ENCODE measurements at regions not wholly inside any gene's neighbourhood (a gene's known extent, or its start where the extent isn't known, plus 50 kb on each side); places are given as distances from the start of the nearest gene placed in this dataset.

- TF ChIP-seq, protein P1, sequence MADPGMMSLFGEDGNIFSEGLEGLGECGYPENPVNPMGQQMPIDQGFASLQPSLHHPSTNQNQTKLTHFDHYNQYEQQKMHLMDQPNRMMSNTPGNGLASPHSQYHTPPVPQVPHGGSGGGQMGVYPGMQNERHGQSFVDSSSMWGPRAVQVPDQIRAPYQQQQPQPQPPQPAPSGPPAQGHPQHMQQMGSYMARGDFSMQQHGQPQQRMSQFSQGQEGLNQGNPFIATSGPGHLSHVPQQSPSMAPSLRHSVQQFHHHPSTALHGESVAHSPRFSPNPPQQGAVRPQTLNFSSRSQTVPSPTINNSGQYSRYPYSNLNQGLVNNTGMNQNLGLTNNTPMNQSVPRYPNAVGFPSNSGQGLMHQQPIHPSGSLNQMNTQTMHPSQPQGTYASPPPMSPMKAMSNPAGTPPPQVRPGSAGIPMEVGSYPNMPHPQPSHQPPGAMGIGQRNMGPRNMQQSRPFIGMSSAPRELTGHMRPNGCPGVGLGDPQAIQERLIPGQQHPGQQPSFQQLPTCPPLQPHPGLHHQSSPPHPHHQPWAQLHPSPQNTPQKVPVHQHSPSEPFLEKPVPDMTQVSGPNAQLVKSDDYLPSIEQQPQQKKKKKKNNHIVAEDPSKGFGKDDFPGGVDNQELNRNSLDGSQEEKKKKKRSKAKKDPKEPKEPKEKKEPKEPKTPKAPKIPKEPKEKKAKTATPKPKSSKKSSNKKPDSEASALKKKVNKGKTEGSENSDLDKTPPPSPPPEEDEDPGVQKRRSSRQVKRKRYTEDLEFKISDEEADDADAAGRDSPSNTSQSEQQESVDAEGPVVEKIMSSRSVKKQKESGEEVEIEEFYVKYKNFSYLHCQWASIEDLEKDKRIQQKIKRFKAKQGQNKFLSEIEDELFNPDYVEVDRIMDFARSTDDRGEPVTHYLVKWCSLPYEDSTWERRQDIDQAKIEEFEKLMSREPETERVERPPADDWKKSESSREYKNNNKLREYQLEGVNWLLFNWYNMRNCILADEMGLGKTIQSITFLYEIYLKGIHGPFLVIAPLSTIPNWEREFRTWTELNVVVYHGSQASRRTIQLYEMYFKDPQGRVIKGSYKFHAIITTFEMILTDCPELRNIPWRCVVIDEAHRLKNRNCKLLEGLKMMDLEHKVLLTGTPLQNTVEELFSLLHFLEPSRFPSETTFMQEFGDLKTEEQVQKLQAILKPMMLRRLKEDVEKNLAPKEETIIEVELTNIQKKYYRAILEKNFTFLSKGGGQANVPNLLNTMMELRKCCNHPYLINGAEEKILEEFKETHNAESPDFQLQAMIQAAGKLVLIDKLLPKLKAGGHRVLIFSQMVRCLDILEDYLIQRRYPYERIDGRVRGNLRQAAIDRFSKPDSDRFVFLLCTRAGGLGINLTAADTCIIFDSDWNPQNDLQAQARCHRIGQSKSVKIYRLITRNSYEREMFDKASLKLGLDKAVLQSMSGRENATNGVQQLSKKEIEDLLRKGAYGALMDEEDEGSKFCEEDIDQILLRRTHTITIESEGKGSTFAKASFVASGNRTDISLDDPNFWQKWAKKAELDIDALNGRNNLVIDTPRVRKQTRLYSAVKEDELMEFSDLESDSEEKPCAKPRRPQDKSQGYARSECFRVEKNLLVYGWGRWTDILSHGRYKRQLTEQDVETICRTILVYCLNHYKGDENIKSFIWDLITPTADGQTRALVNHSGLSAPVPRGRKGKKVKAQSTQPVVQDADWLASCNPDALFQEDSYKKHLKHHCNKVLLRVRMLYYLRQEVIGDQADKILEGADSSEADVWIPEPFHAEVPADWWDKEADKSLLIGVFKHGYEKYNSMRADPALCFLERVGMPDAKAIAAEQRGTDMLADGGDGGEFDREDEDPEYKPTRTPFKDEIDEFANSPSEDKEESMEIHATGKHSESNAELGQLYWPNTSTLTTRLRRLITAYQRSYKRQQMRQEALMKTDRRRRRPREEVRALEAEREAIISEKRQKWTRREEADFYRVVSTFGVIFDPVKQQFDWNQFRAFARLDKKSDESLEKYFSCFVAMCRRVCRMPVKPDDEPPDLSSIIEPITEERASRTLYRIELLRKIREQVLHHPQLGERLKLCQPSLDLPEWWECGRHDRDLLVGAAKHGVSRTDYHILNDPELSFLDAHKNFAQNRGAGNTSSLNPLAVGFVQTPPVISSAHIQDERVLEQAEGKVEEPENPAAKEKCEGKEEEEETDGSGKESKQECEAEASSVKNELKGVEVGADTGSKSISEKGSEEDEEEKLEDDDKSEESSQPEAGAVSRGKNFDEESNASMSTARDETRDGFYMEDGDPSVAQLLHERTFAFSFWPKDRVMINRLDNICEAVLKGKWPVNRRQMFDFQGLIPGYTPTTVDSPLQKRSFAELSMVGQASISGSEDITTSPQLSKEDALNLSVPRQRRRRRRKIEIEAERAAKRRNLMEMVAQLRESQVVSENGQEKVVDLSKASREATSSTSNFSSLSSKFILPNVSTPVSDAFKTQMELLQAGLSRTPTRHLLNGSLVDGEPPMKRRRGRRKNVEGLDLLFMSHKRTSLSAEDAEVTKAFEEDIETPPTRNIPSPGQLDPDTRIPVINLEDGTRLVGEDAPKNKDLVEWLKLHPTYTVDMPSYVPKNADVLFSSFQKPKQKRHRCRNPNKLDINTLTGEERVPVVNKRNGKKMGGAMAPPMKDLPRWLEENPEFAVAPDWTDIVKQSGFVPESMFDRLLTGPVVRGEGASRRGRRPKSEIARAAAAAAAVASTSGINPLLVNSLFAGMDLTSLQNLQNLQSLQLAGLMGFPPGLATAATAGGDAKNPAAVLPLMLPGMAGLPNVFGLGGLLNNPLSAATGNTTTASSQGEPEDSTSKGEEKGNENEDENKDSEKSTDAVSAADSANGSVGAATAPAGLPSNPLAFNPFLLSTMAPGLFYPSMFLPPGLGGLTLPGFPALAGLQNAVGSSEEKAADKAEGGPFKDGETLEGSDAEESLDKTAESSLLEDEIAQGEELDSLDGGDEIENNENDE (IDR thresholded peaks at IDR 0.05; ENCODE audit: insufficient replicate concordance, low read length): no peak
- no peak for TF ChIP-seq CREB1 (IDR thresholded peaks at IDR 0.05)
- TF ChIP-seq POU5F1 (IDR thresholded peaks at IDR 0.05; ENCODE audit: low read depth, low read length): no peak
- TF ChIP-seq ZNF274 (IDR thresholded peaks at IDR 0.05; ENCODE audit: borderline replicate concordance, extremely low read depth, low read length): no peak
- TF ChIP-seq TAF1 (IDR thresholded peaks at IDR 0.05; ENCODE audit: low read depth, low read length): no peak
- TF ChIP-seq TCF12 (IDR thresholded peaks at IDR 0.05; ENCODE audit: low read depth, low read length): no peak
- TF ChIP-seq SAP30 (IDR thresholded peaks at IDR 0.05; ENCODE audit: insufficient read depth, insufficient replicate concordance, low read length): no peak
- TF ChIP-seq CHD1 (IDR thresholded peaks at IDR 0.05; ENCODE audit: low read depth, low read length): no peak
- no peak for TF ChIP-seq TAF7 (optimal IDR thresholded peaks at IDR 0.05; ENCODE audit: borderline replicate concordance, low read depth, low read length)
- no peak for TF ChIP-seq SP4 (IDR thresholded peaks at IDR 0.05; ENCODE audit: low read length)
- TF ChIP-seq JUN (IDR thresholded peaks at IDR 0.05; ENCODE audit: low read depth, low read length): no peak
Observed at GRCh38 chr16:65958086-65958485, 408.4 kb upstream of the CDH5 start (continued).

Data from H1 (cell line).